ENCODE measurements at regions not wholly inside any gene's neighbourhood (a gene's known extent, or its start where the extent isn't known, plus 50 kb on each side); places are given as distances from the start of the nearest gene placed in this dataset.

DNA sequence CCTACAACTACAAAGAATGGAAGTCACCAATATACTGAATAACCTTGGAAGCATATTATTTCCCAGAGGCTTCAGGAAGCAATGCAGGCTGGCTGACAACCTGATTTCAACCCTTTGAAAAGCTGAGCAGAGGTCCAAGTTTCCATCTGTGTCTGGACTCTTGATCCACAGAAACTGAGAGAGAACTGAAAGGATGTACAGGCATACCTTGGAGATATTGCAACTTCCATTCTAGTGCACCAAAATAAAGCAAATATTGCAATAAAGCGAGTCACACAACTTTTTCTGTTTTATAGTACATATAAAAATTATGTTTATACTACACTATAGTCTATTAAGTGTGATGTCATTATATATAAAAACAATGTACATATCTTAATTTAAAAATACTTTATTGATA, 85.3 kb downstream of the TYW3 start:
- Mint-ChIP-seq H3K9me3 (peaks cover 0 to 13% (median 0%) of the 10 kb centered on the region in 9 donors), H3K4me3 (no peak overlapping the region), H3K27me3 (peaks cover 0 to 4% (median 0%) of the 10 kb centered on the region in 5 donors), H3K36me3 (no peaks in the 10 kb centered on the region), H3K4me1 (no peaks in the 10 kb centered on the region), H3K27ac (no peak overlapping the region)
- DNase-seq (no peak), ATAC-seq (no peak)
- POLR2A ChIA-PET: no interaction called here

DNA sequence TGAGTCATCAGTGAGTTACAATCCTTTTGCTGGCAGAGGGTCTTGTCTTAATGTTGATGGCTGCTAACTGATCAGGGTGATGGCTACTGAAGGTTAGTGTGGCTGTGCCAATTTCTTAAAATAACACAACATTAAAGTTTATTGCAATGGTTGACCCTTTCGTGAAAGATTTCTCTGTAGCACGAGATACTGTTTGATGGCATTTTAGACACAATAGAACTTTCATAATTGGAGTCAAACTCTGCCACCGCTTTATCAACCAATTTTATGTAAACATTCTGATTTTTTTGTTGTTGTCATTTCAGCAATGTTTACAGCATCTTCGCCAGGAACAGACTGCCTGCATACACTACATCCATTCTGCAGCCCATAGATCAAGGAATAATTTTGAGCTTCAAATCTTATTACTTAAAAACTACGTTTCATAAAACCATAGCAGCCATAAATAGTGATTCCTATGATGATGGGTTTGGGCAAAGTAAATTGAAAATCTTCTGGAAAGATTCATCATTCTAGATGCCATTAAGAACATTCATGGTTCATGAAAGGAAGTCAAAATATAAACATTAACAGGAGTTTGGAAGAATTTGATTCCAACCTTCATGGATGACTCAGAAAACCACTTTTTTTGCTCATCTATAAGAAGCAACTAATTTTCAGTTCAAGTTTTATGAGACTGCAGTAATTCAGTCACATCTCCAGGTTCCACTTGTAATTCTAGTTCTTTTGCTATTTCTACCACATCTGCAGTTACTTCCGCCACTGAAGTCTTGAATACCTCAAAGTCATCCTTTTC, 85.9 kb downstream of the TYW3 start:
- H3K9me3 Mint-ChIP-seq: peaks cover 0 to 13% (median 0%) of the 10 kb centered on the region in 9 donors
- H3K4me3 Mint-ChIP-seq: no peak overlapping the region
- POLR2A ChIA-PET: no interaction called here
- ATAC-seq (no peak), DNase-seq (no peak)
- H3K27me3 Mint-ChIP-seq: peaks cover 0 to 4% (median 0%) of the 10 kb centered on the region in 5 donors
- H3K4me1 Mint-ChIP-seq: no peaks in the 10 kb centered on the region
- H3K27ac Mint-ChIP-seq: no peak overlapping the region
- no peaks in the 10 kb centered on the region for H3K36me3 Mint-ChIP-seq

DNA sequence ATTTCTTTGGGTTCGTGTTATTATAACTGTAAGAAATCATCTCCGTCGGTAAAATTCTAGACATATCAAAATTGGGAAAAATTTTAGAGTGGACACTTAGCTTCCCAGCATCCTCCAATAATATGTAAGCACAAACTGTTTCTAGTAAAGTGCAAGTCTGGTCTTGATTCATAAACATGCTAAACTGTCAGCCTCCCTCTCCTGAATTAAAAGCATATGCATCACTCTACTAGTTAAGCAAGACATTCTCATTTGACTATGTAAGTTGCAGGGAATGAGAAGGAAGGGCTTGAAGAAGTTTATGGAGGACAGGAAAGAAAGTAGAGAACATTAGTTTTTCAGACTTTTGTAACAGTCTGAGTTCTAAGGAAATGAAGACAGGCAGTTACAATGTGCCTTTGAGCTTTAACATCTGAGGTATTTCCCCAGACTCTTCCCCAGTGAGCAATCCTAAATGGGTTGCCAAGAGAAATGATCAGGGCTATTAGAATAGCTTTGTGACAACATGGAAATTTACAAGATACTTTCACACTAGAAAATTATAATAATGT, 90.0 kb downstream of the TYW3 start:
- Mint-ChIP-seq H3K9me3 (peaks cover 0 to under 1% (median 0%) of the 10 kb centered on the region in 9 donors), H3K4me1 (no peaks in the 10 kb centered on the region), H3K27ac (no peak overlapping the region), H3K4me3 (no peak overlapping the region), H3K36me3 (no peaks in the 10 kb centered on the region), H3K27me3 (peaks cover 0 to 3% (median 0%) of the 10 kb centered on the region in 5 donors)
- POLR2A ChIA-PET: no interaction called here
- no peak for DNase-seq
- ATAC-seq: no peak

DNA sequence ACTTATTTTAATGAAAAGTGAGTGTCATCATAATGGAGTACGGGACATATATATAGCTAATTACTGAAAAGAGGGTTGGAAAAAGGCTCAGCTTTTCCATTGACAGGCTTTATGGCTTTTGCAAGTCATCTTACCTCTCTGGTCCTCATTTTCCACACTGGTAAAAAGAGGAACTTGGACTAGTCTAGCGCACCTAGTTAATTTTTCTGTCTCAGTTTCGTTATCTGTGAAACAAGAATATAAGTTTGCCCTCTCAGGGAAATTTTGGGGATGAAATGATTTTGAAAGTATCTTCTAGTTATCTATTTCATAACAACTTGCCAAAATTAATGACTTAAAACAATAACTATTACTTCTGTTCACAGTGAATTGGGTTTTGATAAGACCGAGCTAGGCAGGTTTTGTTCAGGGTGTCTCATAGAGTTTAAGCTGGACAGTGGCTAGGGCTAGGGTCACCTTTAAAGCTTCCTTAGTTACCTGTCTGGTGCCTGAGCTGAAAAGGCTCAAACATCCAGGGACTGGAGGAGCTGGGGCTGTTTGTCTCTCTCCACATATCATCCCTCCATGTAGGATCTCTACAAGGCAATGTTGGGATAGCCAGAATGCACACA, 91.7 kb downstream of the TYW3 start:
- ATAC-seq: no peak
- Mint-ChIP-seq H3K4me1 (no peaks in the 10 kb centered on the region), H3K9me3 (no peaks in the 10 kb centered on the region), H3K27ac (no peak overlapping the region), H3K36me3 (no peaks in the 10 kb centered on the region), H3K27me3 (peaks cover 0 to 3% (median 0%) of the 10 kb centered on the region in 5 donors), H3K4me3 (no peak overlapping the region)
- no peak for DNase-seq
- POLR2A ChIA-PET: no interaction called here

GRCh38 chr1:74830766-74831165, 97.8 kb downstream of the TYW3 start:
- no peaks in the 10 kb centered on the region for H3K9me3 Mint-ChIP-seq
- no peak overlapping the region for H3K4me3 Mint-ChIP-seq
- no peaks in the 10 kb centered on the region for H3K36me3 Mint-ChIP-seq
- ATAC-seq (no peak), DNase-seq (no peak)
- peaks cover 0 to 2% (median 0%) of the 10 kb centered on the region in 5 donors for H3K27me3 Mint-ChIP-seq
- H3K4me1 Mint-ChIP-seq: no peaks in the 10 kb centered on the region
- no peak overlapping the region for H3K27ac Mint-ChIP-seq
- POLR2A ChIA-PET: no interaction called here

DNA sequence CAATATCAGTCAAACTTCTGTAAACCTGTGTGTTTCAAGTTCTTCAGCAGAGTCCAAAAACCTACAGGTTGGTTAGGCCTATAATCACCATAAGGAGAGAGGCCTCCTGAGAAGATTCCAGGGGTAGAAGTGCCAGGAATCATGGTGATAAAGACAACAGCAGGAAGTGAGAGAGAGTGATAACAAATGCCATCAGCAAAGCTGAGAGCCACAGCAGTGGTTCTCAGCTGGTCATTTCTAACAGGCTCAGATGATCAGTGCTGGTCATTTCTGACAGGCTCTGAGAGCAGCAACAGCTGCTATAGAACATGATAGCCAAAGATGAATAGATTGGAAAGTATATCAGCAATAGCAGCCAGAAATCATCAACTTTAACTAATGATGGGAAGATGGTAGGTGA, 101.3 kb downstream of the TYW3 start:
- no peaks in the 10 kb centered on the region for H3K4me1 Mint-ChIP-seq
- no peak overlapping the region for H3K4me3 Mint-ChIP-seq
- POLR2A ChIA-PET: no interaction called here
- DNase-seq (no peak), ATAC-seq (no peak)
- no peaks in the 10 kb centered on the region for H3K36me3 Mint-ChIP-seq
- H3K27ac Mint-ChIP-seq: no peak overlapping the region
- H3K27me3 Mint-ChIP-seq: peaks cover 0 to 5% (median 1%) of the 10 kb centered on the region in 5 donors
- no peaks in the 10 kb centered on the region for H3K9me3 Mint-ChIP-seq

DNA sequence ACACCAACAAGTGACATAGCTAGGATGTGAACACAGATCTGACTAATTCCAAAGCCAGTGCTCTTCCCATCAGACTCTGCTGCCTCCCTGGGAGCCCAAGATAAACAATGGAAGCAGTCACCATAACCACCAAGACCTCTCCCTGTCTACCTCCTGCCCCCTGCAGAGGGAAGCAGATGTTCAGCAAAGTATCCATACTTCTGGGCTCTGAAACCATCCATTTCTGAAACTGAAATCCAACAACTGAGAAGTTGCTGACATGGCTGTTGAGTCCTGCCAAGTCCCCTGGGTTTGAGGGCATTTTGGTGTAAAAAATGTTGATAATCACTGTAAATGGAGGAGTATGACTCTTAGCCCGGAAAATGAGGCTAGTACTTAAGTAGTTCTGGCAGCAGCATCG, 102.1 kb downstream of the TYW3 start:
- POLR2A ChIA-PET: no interaction called here
- H3K4me1 Mint-ChIP-seq: no peaks in the 10 kb centered on the region
- no peak for ATAC-seq
- H3K27me3 Mint-ChIP-seq: peaks cover 0 to 8% (median 0%) of the 10 kb centered on the region in 5 donors
- H3K9me3 Mint-ChIP-seq: peaks cover 0 to 2% (median 0%) of the 10 kb centered on the region in 9 donors
- H3K36me3 Mint-ChIP-seq: no peaks in the 10 kb centered on the region
- DNase-seq: no peak
- no peak overlapping the region for H3K4me3 Mint-ChIP-seq
- H3K27ac Mint-ChIP-seq: no peak overlapping the region

- POLR2A ChIA-PET: no interaction called here
- no peak for DNase-seq
- no peak for ATAC-seq
Observed at GRCh38 chr1:74842726-74843125, 109.8 kb downstream of the TYW3 start.

DNA sequence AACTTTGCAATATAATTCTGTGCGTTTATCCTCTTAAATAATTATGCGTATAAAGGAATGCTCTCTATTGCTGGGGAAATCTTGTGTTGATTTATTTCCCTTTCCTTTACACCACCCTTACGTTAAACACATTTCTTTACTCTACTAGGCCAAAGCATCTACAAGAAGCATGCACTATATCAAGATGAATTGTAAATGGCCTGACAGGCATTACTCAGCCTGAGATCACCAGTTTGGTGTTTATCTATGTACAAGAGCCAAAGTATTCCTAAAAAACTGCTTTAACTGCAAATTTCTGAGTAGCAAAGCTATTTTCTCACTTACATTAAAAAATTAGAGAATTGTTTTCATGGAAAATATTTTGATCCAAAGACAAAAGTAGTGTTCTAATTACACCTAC, 114.8 kb downstream of the TYW3 start:
- no peak for DNase-seq
- H3K27ac Mint-ChIP-seq: no peak overlapping the region
- H3K9me3 Mint-ChIP-seq: peaks cover 0 to 11% (median 0%) of the 10 kb centered on the region in 9 donors
- ATAC-seq: no peak
- POLR2A ChIA-PET: no interaction called here
- no peaks in the 10 kb centered on the region for H3K27me3 Mint-ChIP-seq
- no peaks in the 10 kb centered on the region for H3K36me3 Mint-ChIP-seq
- H3K4me1 Mint-ChIP-seq: no peaks in the 10 kb centered on the region
- H3K4me3 Mint-ChIP-seq: no peak overlapping the region

More at GRCh38 chr1:74842726-74843125, 109.8 kb downstream of the TYW3 start:
- Mint-ChIP-seq H3K4me3 (no peak overlapping the region), H3K27me3 (peaks cover 0 to 8% (median 0%) of the 10 kb centered on the region in 5 donors), H3K27ac (no peak overlapping the region), H3K9me3 (peaks cover 0 to 11% (median 0%) of the 10 kb centered on the region in 9 donors), H3K36me3 (no peaks in the 10 kb centered on the region), H3K4me1 (no peaks in the 10 kb centered on the region)

- no peak overlapping the region for H3K4me3 Mint-ChIP-seq
- H3K27ac Mint-ChIP-seq: no peak overlapping the region
- ATAC-seq (no peak), DNase-seq (no peak)
- H3K27me3 Mint-ChIP-seq: peaks cover 0 to 2% (median 0%) of the 10 kb centered on the region in 5 donors
- POLR2A ChIA-PET: no interaction called here
- H3K9me3 Mint-ChIP-seq: peaks cover 0 to 8% (median 0%) of the 10 kb centered on the region in 9 donors
- H3K36me3 Mint-ChIP-seq: no peaks in the 10 kb centered on the region
- no peaks in the 10 kb centered on the region for H3K4me1 Mint-ChIP-seq
Observed at GRCh38 chr1:74853756-74854155, 120.8 kb downstream of the TYW3 start.

- H3K4me1 Mint-ChIP-seq: no peaks in the 10 kb centered on the region
- peaks cover 0 to 17% (median 2%) of the 10 kb centered on the region in 9 donors for H3K9me3 Mint-ChIP-seq
- no peaks in the 10 kb centered on the region for H3K36me3 Mint-ChIP-seq
- H3K4me3 Mint-ChIP-seq: no peak overlapping the region
- DNase-seq (no peak), ATAC-seq (no peak)
- peaks cover 0 to 2% (median 0%) of the 10 kb centered on the region in 5 donors for H3K27me3 Mint-ChIP-seq
- no peak overlapping the region for H3K27ac Mint-ChIP-seq
- POLR2A ChIA-PET: no interaction called here
Observed at GRCh38 chr1:74856174-74856573, 123.2 kb downstream of the TYW3 start.

- no peaks in the 10 kb centered on the region for H3K36me3 Mint-ChIP-seq
- H3K9me3 Mint-ChIP-seq: peaks cover 0 to 18% (median 4%) of the 10 kb centered on the region in 9 donors
- POLR2A ChIA-PET: no interaction called here
- ATAC-seq: no peak
- DNase-seq: no peak
- H3K27ac Mint-ChIP-seq: no peak overlapping the region
- H3K4me3 Mint-ChIP-seq: no peak overlapping the region
- H3K27me3 Mint-ChIP-seq: peaks cover 0 to 2% (median 0%) of the 10 kb centered on the region in 5 donors
- no peaks in the 10 kb centered on the region for H3K4me1 Mint-ChIP-seq
Observed at GRCh38 chr1:74857676-74858075, 124.7 kb downstream of the TYW3 start.

DNA sequence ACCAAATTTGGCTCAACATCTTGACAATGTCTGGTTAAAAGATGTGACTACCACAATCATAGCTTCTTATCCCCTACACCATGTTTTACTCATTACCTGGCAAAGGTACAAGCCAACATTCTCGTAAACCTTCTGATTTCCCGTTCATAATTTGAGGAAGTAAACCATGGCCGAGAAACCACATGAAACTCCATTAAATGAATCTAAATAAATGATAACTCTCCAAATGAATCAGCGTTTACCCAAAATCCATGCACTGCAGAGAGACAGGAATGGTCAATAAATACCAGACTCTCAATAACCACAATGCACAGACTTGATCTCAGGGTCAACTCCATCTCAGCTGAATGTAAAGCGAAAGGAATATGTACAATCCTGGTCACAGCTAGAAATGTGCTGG, 125.2 kb downstream of the TYW3 start:
- no peak for DNase-seq
- H3K4me1 Mint-ChIP-seq: no peaks in the 10 kb centered on the region
- no peak for ATAC-seq
- H3K9me3 Mint-ChIP-seq: peaks cover 0 to 20% (median 6%) of the 10 kb centered on the region in 9 donors
- no peaks in the 10 kb centered on the region for H3K36me3 Mint-ChIP-seq
- POLR2A ChIA-PET: no interaction called here
- no peak overlapping the region for H3K27ac Mint-ChIP-seq
- no peak overlapping the region for H3K4me3 Mint-ChIP-seq
- H3K27me3 Mint-ChIP-seq: peaks cover 0 to 2% (median 0%) of the 10 kb centered on the region in 5 donors
